SKM-1 treated with dmso at 0.1 percent for 144 hours (cell line): ENCODE measurements at regions not wholly inside any gene's neighbourhood (a gene's known extent, or its start where the extent isn't known, plus 50 kb on each side); places are given as distances from the start of the nearest gene placed in this dataset.
"Not testable (repeated sequence)": the region's sequence is repeated elsewhere in the genome, so short reads cannot be mapped to it uniquely, and the experiment has no call there.

Experiments
- DNase-seq: peaks from one replicate; lab custom pipeline; 2025; ENCODE audit not compliant: unreplicated experiment; lab: John Stamatoyannopoulos, UW

- DNase-seq, result no peak
These were observed 476.2 kb downstream of the PPARGC1A start for GRCh38 chr4:23413631-23414030.

GRCh38 chr4:23412701-23413100 lies 477.1 kb downstream of the PPARGC1A start:
- DNase-seq, result no peak

- not testable (repeated sequence) for DNase-seq
These were observed 480.9 kb downstream of the PPARGC1A start for GRCh38 chr4:23408913-23409312.

GRCh38 chr4:23401572-23401971 lies 488.3 kb downstream of the PPARGC1A start:
- DNase-seq, result no peak

GRCh38 chr4:23392860-23393458 lies 496.9 kb downstream of the PPARGC1A start:
- no peak for DNase-seq

- DNase-seq, result no peak
These were observed 499.6 kb downstream of the PPARGC1A start for GRCh38 chr4:23390246-23390645.

- DNase-seq, result no peak
These were observed 501.0 kb downstream of the PPARGC1A start for GRCh38 chr4:23388699-23389395.

- no peak for DNase-seq
These were observed 501.6 kb downstream of the PPARGC1A start for GRCh38 chr4:23388255-23388654.

GRCh38 chr4:23384741-23385140 lies 505.1 kb downstream of the PPARGC1A start:
- DNase-seq, result no peak

GRCh38 chr4:23382879-23383278 lies 507.0 kb downstream of the PPARGC1A start:
- no peak for DNase-seq

- no peak for DNase-seq
These were observed 515.6 kb downstream of the PPARGC1A start for GRCh38 chr4:23374259-23374658.

- DNase-seq, result no peak
These were observed 516.6 kb downstream of the PPARGC1A start for GRCh38 chr4:23373261-23373660.

- DNase-seq, result no peak
These were observed 518.3 kb downstream of the PPARGC1A start for GRCh38 chr4:23371533-23371932.

- DNase-seq, result no peak
These were observed 520.5 kb downstream of the PPARGC1A start for GRCh38 chr4:23369331-23369730.

- no peak for DNase-seq
These were observed 521.7 kb downstream of the PPARGC1A start for GRCh38 chr4:23368081-23368697.

GRCh38 chr4:23366557-23366906 lies 523.3 kb downstream of the PPARGC1A start:
- no peak for DNase-seq

GRCh38 chr4:23365871-23366556 lies 523.8 kb downstream of the PPARGC1A start:
- no peak for DNase-seq

GRCh38 chr4:23365086-23365485 lies 524.8 kb downstream of the PPARGC1A start:
- DNase-seq, result no peak

GRCh38 chr4:23364167-23364566 lies 525.7 kb downstream of the PPARGC1A start:
- no peak for DNase-seq

GRCh38 chr4:23361453-23361852 lies 528.4 kb downstream of the PPARGC1A start:
- DNase-seq, result no peak

- DNase-seq, result no peak
These were observed 529.1 kb downstream of the PPARGC1A start for GRCh38 chr4:23360718-23361117.

- no peak for DNase-seq
These were observed 534.6 kb downstream of the PPARGC1A start for GRCh38 chr4:23355258-23355657.
